Osteocyte (in vitro differentiated cells): ENCODE measurements at regions not wholly inside any gene's neighbourhood (a gene's known extent, or its start where the extent isn't known, plus 50 kb on each side); places are given as distances from the start of the nearest gene placed in this dataset.

Experiments
- DNase-seq: peaks from one replicate; pipeline ENCODE4 v3.0.0; 2021; ENCODE audit warnings: mixed read lengths; ENCODE audit not compliant: unreplicated experiment; ENCODE audit errors: extremely low spot score
- H3K27ac Mint-ChIP-seq: one replicate; pipeline ENCODE4 v1.8.0; 2021; ENCODE audit warnings: mild to moderate bottlenecking, mixed read lengths; ENCODE audit not compliant: unreplicated experiment
- H3K27me3 Mint-ChIP-seq: one replicate; pipeline ENCODE4 v1.8.0; 2021; ENCODE audit warnings: mixed read lengths; ENCODE audit not compliant: unreplicated experiment
- H3K36me3 Mint-ChIP-seq: one replicate; pipeline ENCODE4 v1.8.0; 2021; ENCODE audit warnings: mixed read lengths; ENCODE audit not compliant: unreplicated experiment
- H3K4me1 Mint-ChIP-seq: one replicate; pipeline ENCODE4 v1.8.0; 2021; ENCODE audit warnings: mixed read lengths; ENCODE audit not compliant: unreplicated experiment
- H3K4me3 Mint-ChIP-seq: one replicate; pipeline ENCODE4 v1.8.0; 2021; ENCODE audit warnings: mild to moderate bottlenecking, moderate library complexity, mixed read lengths; ENCODE audit not compliant: unreplicated experiment
- H3K9me3 Mint-ChIP-seq: one replicate; pipeline ENCODE4 v1.8.0; 2021; ENCODE audit warnings: mixed read lengths; ENCODE audit not compliant: unreplicated experiment
- TF ChIP-seq, protein P1 (sequence below): fragments of 200-600 bp; sonication (generic); IDR thresholded peaks from 2 replicates; pipeline ENCODE4 v1.5.0; 2021; ENCODE audit warnings: antibody characterized with exemption, mild to moderate bottlenecking, moderate library complexity

DNA sequence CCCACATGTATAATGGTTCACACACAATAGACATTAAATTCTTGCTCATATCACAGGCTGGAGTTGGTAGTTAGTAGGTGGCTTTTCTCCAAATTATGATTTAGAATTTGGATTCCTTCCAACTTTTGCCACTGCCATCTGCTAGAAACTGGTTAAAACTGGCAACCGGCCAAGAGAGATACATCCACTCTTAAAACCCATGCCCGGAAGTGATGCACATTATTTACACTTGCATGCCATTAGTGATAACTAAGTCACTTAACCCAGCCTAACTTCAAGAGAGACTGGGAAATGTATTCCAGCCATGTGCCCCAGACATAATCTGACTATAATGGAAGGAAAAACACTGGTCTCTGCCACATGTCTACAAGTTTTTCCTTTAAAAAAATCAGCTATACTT lies 395.7 kb upstream of the SEMA6A start:
- TF ChIP-seq, protein P1, sequence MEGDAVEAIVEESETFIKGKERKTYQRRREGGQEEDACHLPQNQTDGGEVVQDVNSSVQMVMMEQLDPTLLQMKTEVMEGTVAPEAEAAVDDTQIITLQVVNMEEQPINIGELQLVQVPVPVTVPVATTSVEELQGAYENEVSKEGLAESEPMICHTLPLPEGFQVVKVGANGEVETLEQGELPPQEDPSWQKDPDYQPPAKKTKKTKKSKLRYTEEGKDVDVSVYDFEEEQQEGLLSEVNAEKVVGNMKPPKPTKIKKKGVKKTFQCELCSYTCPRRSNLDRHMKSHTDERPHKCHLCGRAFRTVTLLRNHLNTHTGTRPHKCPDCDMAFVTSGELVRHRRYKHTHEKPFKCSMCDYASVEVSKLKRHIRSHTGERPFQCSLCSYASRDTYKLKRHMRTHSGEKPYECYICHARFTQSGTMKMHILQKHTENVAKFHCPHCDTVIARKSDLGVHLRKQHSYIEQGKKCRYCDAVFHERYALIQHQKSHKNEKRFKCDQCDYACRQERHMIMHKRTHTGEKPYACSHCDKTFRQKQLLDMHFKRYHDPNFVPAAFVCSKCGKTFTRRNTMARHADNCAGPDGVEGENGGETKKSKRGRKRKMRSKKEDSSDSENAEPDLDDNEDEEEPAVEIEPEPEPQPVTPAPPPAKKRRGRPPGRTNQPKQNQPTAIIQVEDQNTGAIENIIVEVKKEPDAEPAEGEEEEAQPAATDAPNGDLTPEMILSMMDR: no peak
- no peaks in the 10 kb centered on the region for H3K27me3 Mint-ChIP-seq
- H3K9me3 Mint-ChIP-seq: no peaks in the 10 kb centered on the region
- DNase-seq: no peak
- H3K36me3 Mint-ChIP-seq: no peaks in the 10 kb centered on the region
- H3K27ac Mint-ChIP-seq: no peak overlapping the region
- no peak overlapping the region for H3K4me3 Mint-ChIP-seq
- peaks cover 5% of the 10 kb centered on the region for H3K4me1 Mint-ChIP-seq

DNA sequence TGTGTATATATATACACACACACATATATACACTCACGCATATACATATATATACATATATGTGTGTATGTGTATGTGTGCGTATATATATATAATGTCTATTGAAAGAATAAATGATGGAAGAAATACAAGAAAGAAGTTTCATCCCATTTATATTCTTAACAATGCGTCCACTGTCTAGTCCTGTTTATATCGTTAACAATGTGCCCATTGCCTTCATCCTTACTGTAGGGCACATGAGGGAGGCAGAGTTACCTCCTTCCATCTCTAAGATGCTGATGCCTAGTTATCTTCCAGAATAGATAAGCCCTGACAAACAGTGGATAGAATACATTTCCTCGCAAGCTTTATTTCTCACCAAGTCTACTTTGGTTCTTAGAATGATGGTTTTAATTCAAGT lies 389.8 kb upstream of the SEMA6A start:
- H3K36me3 Mint-ChIP-seq: no peaks in the 10 kb centered on the region

DNA sequence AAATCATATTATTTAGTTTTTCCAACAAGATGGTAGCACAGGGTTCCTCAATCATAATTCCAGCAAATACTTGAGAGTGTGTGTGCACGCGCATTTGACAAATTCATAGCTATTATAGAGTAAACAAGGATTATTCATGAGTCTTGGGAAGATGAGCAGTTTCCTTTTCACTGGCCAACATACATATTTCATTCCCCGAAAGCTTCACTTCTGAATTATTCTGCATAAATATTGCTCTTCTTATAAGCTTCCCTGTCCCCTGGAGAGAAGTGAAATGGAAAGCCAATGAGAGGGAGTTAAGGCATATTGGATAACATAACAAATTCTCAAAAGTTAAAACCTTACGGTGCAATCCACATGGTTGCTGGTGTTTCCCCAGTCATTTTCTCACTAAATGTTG lies 386.4 kb upstream of the SEMA6A start:
- TF ChIP-seq, protein P1: no peak
- H3K27me3 Mint-ChIP-seq: no peaks in the 10 kb centered on the region
- DNase-seq: no peak
- H3K4me3 Mint-ChIP-seq: no peak overlapping the region
- H3K9me3 Mint-ChIP-seq: no peaks in the 10 kb centered on the region
- no peaks in the 10 kb centered on the region for H3K4me1 Mint-ChIP-seq
- no peak overlapping the region for H3K27ac Mint-ChIP-seq
- H3K36me3 Mint-ChIP-seq: no peaks in the 10 kb centered on the region

More for the DNA sequence above, 389.8 kb upstream of the SEMA6A start:
- H3K4me3 Mint-ChIP-seq: no peak overlapping the region
- no peaks in the 10 kb centered on the region for H3K4me1 Mint-ChIP-seq
- DNase-seq: no peak
- H3K27me3 Mint-ChIP-seq: no peaks in the 10 kb centered on the region
- H3K9me3 Mint-ChIP-seq: no peaks in the 10 kb centered on the region
- H3K27ac Mint-ChIP-seq: no peak overlapping the region
- TF ChIP-seq, protein P1: no peak

DNA sequence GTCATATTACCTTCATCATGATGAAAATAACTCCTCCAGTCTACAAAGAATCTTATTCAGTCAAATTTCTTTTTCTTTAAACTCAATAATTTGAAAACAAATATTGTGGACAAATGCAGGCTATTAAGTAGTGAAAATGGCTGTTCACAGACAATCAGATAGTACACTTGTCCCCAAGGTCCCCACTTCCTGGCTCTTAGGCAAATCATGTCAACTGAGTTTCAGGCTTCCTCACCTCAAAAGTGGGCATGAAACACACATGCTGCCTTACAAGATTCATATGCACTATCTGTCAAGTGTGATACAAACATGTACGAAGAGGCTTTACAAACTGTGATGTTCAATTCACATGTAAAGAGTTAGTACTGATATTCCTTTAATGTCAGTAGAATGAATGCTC lies 385.2 kb upstream of the SEMA6A start:
- Mint-ChIP-seq H3K27ac (no peak overlapping the region), H3K27me3 (no peaks in the 10 kb centered on the region), H3K36me3 (no peaks in the 10 kb centered on the region), H3K4me3 (no peak overlapping the region), H3K9me3 (no peaks in the 10 kb centered on the region), H3K4me1 (no peaks in the 10 kb centered on the region)
- DNase-seq: no peak
- TF ChIP-seq, protein P1: no peak

DNA sequence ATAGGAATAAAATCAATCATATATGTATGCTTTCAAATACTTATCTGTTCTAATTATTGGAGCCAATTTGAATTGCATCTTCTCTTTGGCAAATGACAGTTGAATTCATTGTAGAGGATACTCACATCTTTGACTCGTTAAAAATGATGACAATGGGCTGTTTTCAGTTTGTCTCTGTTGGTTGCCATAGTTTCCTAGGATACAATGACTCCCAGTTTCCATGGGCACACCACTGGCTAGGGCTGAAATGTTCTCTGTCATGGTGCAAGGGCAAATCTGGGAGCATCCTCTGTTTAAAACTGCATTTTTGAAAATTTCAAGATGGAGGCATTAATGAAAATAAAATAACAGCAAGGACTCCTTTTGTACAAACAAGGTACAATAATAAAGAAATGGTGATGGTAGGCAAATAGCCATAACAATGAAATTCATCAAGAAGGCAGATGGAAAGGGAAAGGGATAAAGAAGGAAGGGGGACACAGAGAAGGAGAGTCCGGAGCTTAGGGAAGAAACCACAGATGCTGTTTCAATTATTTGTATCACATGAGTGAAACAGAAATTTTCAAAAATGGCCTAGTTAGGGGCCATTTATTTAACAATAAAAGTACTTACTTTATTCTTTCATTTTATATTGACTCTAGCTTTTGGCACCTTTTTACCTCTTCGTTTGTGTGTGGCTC lies 378.8 kb upstream of the SEMA6A start:
- H3K27ac Mint-ChIP-seq: no peak overlapping the region
- no peak for DNase-seq
- TF ChIP-seq, protein P1: no peak
- no peaks in the 10 kb centered on the region for H3K4me1 Mint-ChIP-seq
- peaks cover 3% of the 10 kb centered on the region for H3K27me3 Mint-ChIP-seq
- peaks cover 4% of the 10 kb centered on the region for H3K9me3 Mint-ChIP-seq
- H3K4me3 Mint-ChIP-seq: no peak overlapping the region
- no peaks in the 10 kb centered on the region for H3K36me3 Mint-ChIP-seq
